Thyroid gland (tissue), 4 donors: ENCODE measurements at regions not wholly inside any gene's neighbourhood (a gene's known extent, or its start where the extent isn't known, plus 50 kb on each side); places are given as distances from the start of the nearest gene placed in this dataset.

Experiments
- POLR2A ChIP-seq, 2 donors: fragments of 450-650 bp; IDR thresholded peaks; one replicate each; pipeline ENCODE4 v1.6.1; 2017; ENCODE audit warnings: antibody characterized with exemption in 2 of 2, mild to moderate bottlenecking in 2 of 2, moderate library complexity in 1 of 2
- TF ChIP-seq, protein P1 (sequence below), 6 experiments: fragments of 200-600 bp in 3 of 6; fragments of 450-650 bp in 3 of 6; sonication (generic) in 3 of 6; IDR thresholded peaks; one replicate each; pipeline ENCODE4 v1.5.1; 2016 to 2019; ENCODE audit warnings: antibody characterized with exemption in 6 of 6, mild to moderate bottlenecking in 2 of 6, inconsistent platforms in 1 of 6, moderate library complexity in 1 of 6

DNA sequence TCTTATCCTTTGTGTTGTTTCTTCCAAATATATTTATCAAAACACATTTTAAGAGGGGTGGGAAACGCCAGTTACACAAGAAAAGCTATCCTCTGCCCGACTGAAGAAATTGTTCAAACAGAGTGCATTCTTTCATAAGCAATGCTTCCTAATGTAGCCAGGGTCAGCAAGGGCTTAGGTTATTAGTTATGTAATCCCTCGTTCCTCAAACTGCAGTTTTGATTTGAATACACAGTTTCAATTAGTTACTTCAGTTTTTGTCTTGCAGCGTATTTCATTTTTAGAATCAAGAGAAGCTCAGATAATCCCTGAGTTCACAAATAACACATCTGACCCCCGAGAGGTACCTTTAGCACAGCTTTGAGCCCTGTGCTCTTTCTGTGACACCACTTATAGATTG is 141.7 kb upstream of the NRIP1 start:
- TF ChIP-seq, protein P1, sequence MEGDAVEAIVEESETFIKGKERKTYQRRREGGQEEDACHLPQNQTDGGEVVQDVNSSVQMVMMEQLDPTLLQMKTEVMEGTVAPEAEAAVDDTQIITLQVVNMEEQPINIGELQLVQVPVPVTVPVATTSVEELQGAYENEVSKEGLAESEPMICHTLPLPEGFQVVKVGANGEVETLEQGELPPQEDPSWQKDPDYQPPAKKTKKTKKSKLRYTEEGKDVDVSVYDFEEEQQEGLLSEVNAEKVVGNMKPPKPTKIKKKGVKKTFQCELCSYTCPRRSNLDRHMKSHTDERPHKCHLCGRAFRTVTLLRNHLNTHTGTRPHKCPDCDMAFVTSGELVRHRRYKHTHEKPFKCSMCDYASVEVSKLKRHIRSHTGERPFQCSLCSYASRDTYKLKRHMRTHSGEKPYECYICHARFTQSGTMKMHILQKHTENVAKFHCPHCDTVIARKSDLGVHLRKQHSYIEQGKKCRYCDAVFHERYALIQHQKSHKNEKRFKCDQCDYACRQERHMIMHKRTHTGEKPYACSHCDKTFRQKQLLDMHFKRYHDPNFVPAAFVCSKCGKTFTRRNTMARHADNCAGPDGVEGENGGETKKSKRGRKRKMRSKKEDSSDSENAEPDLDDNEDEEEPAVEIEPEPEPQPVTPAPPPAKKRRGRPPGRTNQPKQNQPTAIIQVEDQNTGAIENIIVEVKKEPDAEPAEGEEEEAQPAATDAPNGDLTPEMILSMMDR (IDR thresholded peaks at IDR 0.05), result no peak
- TF ChIP-seq POLR2A (IDR thresholded peaks at IDR 0.05), result no peak
